RPMI7951 (cell line): ENCODE measurements at regions not wholly inside any gene's neighbourhood (a gene's known extent, or its start where the extent isn't known, plus 50 kb on each side); places are given as distances from the start of the nearest gene placed in this dataset.

Source experiments
- DNase-seq: peaks from one replicate; pipeline ENCODE4 v3.0.0-alpha.2; 2012; ENCODE audit warnings: low read depth

DNA sequence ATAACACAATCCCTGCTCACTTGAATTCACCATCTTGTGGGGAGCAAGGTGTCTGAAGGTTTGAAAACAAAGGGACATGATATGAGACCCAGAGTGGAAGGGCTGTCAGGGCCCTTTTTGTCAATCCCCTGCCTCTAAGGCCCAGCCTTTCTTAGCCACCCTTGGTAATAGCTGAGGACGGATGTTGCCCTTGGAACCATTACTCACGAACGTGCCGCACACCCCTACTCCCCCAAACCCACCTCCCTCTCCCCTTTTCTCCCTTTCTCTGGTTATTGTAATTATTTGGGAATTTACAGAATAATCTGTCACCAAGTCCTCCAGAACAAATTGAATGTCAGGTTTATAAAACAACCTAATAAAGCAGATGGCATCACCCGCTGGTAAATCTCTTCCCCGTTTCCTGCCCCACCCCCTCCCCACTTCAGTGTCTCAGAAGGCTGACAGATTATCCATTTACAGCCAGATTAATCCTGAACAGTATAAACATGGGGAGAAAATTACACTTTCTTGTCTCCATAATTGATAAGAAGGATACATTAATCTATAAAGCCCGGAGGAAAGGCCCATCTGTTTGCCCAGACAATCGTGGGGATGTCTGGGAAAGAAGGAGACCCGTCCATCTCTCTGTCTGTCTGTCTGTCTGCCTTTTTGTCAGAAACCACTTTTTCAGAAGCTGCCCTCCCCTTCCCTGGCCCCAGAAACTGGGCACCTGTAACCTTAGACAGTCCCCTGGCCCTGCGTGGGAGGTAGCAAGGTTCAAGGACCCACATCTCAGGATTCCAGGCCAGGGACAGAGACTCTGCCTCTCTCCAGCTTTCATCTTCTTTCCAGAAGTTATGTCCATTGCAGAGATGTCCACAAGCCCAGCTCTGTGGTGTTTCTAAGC is 60.6 kb upstream of the CD34 start:
- no peak for DNase-seq

DNA sequence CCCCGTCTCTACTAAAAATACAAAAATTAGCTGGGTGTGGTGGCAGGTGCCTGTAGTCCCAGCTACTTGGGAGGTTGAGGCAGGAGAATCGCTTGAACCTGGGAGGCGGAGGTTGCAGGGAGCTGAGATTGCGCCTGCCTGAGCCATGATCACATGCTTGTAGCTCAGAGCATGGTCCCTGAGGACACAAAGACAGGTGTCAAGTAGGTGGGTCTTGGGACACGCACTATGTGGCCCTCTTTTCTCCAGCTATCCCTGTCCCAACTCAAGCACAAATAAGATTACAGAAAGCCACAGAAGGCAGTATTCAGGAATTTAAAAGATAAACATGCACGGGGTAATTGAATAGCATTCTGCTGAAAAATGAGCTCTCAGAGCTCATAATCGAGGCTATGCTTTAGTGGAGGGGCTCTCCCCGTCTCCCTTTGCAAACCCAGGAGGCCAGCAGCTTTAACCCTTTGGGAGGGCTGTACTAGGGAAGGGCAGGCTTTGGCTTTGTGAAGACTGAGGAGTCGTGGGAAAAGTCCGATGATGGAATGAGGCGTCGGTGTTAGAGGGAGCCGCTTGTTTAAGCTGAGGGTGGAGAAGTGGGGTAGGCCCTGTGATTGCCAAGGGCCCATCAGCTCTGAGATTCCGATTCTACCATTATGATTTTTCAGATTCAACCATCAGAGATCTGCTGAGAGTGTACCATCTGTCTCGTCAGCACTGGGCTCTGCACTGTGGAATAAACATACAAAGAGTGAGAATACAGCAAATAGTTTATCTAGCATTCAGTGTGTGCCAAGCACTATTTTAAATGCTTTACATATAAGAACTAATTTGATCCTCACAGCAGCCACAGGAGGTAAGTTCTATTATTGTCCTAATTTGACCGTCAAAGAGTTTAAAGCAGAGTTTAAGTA is 59.7 kb upstream of the CD34 start:
- DNase-seq, result no peak

DNA sequence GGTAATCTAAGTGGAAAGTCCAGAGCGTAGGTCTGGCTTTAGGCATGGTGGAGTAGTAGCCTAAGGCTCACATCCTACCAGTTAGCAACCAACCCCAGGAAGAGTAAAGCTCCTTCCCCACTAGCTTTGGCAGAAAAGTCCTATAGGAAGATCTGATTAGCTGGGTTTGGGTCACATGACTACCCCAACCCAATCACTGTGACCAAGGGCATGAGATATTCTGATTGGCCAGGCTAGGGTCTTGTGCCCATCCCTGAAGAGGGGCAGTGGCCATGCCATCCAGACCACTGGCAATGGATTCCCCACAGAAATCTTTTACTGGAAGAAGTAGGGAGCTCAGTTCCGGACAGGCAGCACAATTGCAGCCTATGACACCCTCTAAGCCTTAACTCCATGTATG is 58.6 kb upstream of the CD34 start:
- DNase-seq, result no peak

GRCh38 chr1:207968521-207969009 is 57.6 kb upstream of the CD34 start:
- DNase-seq, result no peak

GRCh38 chr1:207967703-207968102 is 56.8 kb upstream of the CD34 start:
- DNase-seq, result no peak

- DNase-seq, result no peak
Observed at GRCh38 chr1:207966521-207966920, 55.6 kb upstream of the CD34 start.

- no peak for DNase-seq
Observed at GRCh38 chr1:207965392-207966387, 54.8 kb upstream of the CD34 start.

- DNase-seq, result no peak
Observed at GRCh38 chr1:207964195-207964966, 53.5 kb upstream of the CD34 start.

DNA sequence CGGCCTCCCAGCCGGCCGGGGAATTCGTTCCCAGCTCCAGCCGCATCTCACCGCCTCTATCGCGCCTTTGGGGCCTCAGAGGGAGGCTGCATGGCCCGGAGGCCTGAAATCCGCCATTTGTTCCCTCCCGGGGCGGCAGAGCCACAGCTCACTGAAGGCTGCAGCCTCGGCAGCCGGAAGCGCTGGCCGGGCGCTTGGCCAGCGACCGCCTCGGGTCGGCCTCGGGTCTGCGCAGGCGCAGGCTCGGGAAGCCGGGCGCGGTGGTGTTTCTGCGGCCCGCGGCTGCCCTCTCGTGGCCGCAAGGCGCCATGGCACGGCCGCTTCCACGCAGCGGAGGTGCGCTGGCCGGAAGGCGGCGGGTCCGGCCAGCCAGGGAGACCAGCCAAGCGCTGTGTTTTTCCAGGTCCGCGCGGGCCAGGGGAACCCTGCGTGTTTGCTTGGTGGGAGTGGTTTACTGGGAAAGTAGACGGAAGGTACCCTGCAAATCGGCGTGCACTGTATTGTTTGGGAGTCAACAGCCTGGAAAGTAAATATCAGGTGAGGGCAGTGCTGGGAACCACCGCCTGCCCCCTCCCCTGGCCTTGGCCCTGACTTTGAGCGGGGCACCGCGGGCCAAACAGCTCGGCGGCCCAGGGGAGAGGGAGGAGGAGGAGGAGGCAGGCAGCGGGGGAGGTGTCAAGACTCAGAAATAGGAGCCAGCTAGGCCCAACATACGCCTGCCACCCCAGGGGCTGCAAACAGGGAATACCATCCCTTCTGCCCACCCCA is 52.7 kb upstream of the CD34 start:
- DNase-seq, result peak; percentile 81

DNA sequence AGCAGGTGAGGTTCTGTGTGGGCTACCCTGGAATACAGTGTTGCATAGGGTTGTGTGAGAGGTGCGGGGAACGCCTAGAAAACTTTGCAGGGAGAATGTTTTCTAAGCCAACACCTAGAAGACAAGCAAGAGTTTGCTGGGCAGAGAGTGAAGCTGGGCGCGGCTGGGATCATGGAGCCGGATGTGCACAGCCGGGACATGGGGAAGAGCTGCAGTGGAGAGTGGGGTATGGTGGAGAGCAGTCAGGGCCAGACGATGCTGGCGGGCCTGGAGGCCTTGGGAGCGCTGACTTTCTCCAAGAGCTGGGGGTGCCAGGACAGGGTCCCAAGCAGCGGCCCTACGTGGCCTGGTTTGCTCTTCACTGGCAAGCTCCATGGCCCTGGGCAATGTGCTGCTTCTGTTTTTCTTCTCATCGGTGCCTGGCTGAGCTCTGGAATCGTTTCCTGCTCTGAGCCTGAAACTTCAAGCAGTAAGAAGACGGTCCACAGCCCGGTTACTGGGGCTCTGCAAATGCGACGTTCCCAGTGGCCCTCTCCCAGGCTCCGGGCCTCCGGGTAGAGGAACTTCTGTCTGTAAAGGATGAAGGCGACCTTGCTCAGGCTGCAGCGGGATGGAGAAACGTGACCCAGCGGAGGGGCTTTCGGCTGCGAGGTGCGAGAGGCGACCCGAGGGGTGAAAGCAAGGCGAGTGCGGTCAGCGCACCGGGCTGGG is 51.9 kb upstream of the CD34 start:
- peak; percentile 57 for DNase-seq
